ENCODE measurements at regions not wholly inside any gene's neighbourhood (a gene's known extent, or its start where the extent isn't known, plus 50 kb on each side); places are given as distances from the start of the nearest gene placed in this dataset.

- Histone ChIP-seq H3K9me3 (no peaks in the 10 kb centered on the region), H3K27ac (no peak overlapping the region), H3K4me3 (ENCODE audit: low read depth in 1 of 2, low read length in 1 of 2) (no peak overlapping the region), H3K4me1 (ENCODE audit: control insufficient read depth in 1 of 2, insufficient read depth in 1 of 2, low read depth in 1 of 2, low read length in 1 of 2) (no peaks in the 10 kb centered on the region), H3K27me3 (no peaks in the 10 kb centered on the region), H3K36me3 (no peaks in the 10 kb centered on the region)
- no peak for TF ChIP-seq CTCF (IDR thresholded peaks at IDR 0.05)
Measured at GRCh38 chr12:11946161-11946560, 124.6 kb upstream of the BCL2L14 start.

GRCh38 chr12:11947213-11947612 is 123.5 kb upstream of the BCL2L14 start:
- Histone ChIP-seq H3K4me3 (ENCODE audit: low read depth in 1 of 2, low read length in 1 of 2) (no peak overlapping the region), H3K9me3 (no peaks in the 10 kb centered on the region), H3K27me3 (no peaks in the 10 kb centered on the region), H3K4me1 (ENCODE audit: control insufficient read depth in 1 of 2, insufficient read depth in 1 of 2, low read depth in 1 of 2, low read length in 1 of 2) (no peaks in the 10 kb centered on the region), H3K36me3 (no peaks in the 10 kb centered on the region), H3K27ac (no peak overlapping the region)
- TF ChIP-seq CTCF (IDR thresholded peaks at IDR 0.05): no peak

GRCh38 chr12:11949738-11950411 is 120.9 kb upstream of the BCL2L14 start:
- Histone ChIP-seq H3K4me3 (ENCODE audit: low read depth in 1 of 2, low read length in 1 of 2) (no peak overlapping the region), H3K4me1 (ENCODE audit: control insufficient read depth in 1 of 2, insufficient read depth in 1 of 2, low read depth in 1 of 2, low read length in 1 of 2) (no peaks in the 10 kb centered on the region), H3K36me3 (no peaks in the 10 kb centered on the region), H3K27me3 (no peaks in the 10 kb centered on the region), H3K27ac (no peak overlapping the region), H3K9me3 (no peaks in the 10 kb centered on the region)
- no peak for TF ChIP-seq CTCF (IDR thresholded peaks at IDR 0.05)

GRCh38 chr12:11951209-11951608 is 119.5 kb upstream of the BCL2L14 start:
- no peaks in the 10 kb centered on the region for H3K4me1 ChIP-seq (ENCODE audit: control insufficient read depth in 1 of 2, insufficient read depth in 1 of 2, low read depth in 1 of 2, low read length in 1 of 2)
- no peak for TF ChIP-seq CTCF (IDR thresholded peaks at IDR 0.05)

GRCh38 chr12:11953523-11953922 is 117.2 kb upstream of the BCL2L14 start:
- no peak overlapping the region for H3K4me3 ChIP-seq (ENCODE audit: low read depth in 1 of 2, low read length in 1 of 2)
- H3K4me1 ChIP-seq (ENCODE audit: control insufficient read depth in 1 of 2, insufficient read depth in 1 of 2, low read depth in 1 of 2, low read length in 1 of 2): no peaks in the 10 kb centered on the region
- H3K27me3 ChIP-seq: no peaks in the 10 kb centered on the region
- no peak for TF ChIP-seq CTCF (IDR thresholded peaks at IDR 0.05)
- no peak overlapping the region for H3K27ac ChIP-seq
- no peaks in the 10 kb centered on the region for H3K9me3 ChIP-seq
- no peaks in the 10 kb centered on the region for H3K36me3 ChIP-seq

More at GRCh38 chr12:11951209-11951608, 119.5 kb upstream of the BCL2L14 start:
- Histone ChIP-seq H3K27ac (no peak overlapping the region), H3K9me3 (no peaks in the 10 kb centered on the region), H3K4me3 (ENCODE audit: low read depth in 1 of 2, low read length in 1 of 2) (no peak overlapping the region), H3K36me3 (no peaks in the 10 kb centered on the region), H3K27me3 (no peaks in the 10 kb centered on the region)
